ENCODE measurements at regions not wholly inside any gene's neighbourhood (a gene's known extent, or its start where the extent isn't known, plus 50 kb on each side); places are given as distances from the start of the nearest gene placed in this dataset.

DNA sequence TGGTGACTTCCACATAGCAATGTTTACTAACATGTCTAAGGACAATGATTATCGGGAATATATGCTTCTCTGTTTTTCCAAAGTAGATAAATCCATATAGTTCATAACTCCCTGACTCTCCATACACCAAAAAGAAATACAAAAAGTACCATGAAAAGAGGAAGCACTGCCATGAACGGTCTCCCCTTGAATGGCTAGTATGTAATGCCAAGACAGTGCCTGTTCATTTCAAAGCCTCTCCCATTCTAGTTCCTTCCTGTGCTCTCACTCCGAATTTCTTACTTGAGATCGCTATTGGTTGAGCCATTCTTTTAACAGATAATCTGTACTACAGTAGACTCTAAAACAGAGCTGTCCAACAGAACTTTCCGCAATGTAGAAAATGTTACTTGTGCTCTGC lies 54.8 kb upstream of the EDN1 start:
- DNase-seq, result no peak
- Histone ChIP-seq H3K4me1 (no peaks in the 10 kb centered on the region), H3K9me3 (no peaks in the 10 kb centered on the region), H3K4me3 (replicated peaks in 1 of 3) (no peak overlapping the region), H3K36me3 (no peaks in the 10 kb centered on the region), H3K27me3 (no peaks in the 10 kb centered on the region), H3K27ac (no peak overlapping the region)
- TF ChIP-seq POLR2A (IDR thresholded peaks at IDR 0.05) (no peak), CTCF (IDR thresholded peaks at IDR 0.05) (no peak)
- intact Hi-C loops (cut with DNase I), result no loop called here
- 81 to 84% methylated on average over 5 of the region's 5 CpGs for WGBS, 2 donors

GRCh38 chr6:12238219-12238618 lies 51.9 kb upstream of the EDN1 start:
- Histone ChIP-seq H3K4me1 (no peaks in the 10 kb centered on the region), H3K4me3 (replicated peaks in 1 of 3) (no peak overlapping the region), H3K36me3 (no peaks in the 10 kb centered on the region), H3K27ac (no peak overlapping the region), H3K27me3 (no peaks in the 10 kb centered on the region), H3K9me3 (no peaks in the 10 kb centered on the region)
- TF ChIP-seq POLR2A (IDR thresholded peaks at IDR 0.05), result no peak
- no peak for TF ChIP-seq CTCF (IDR thresholded peaks at IDR 0.05)
- intact Hi-C loops (cut with DNase I), result no loop called here
- no peak for DNase-seq
- WGBS, 2 donors, result 89 to 90% methylated on average over 8 of the region's 8 CpGs
